GM21526 (cell line): ENCODE measurements at regions not wholly inside any gene's neighbourhood (a gene's known extent, or its start where the extent isn't known, plus 50 kb on each side); places are given as distances from the start of the nearest gene placed in this dataset.

Experiments
- ATAC-seq: cut with Tn5 transposase; IDR thresholded peaks from one replicate; pipeline ENCODE4 v1.9.1; 2021; ENCODE audit warnings: moderate library complexity; ENCODE audit not compliant: unreplicated experiment, low FRiP score

DNA sequence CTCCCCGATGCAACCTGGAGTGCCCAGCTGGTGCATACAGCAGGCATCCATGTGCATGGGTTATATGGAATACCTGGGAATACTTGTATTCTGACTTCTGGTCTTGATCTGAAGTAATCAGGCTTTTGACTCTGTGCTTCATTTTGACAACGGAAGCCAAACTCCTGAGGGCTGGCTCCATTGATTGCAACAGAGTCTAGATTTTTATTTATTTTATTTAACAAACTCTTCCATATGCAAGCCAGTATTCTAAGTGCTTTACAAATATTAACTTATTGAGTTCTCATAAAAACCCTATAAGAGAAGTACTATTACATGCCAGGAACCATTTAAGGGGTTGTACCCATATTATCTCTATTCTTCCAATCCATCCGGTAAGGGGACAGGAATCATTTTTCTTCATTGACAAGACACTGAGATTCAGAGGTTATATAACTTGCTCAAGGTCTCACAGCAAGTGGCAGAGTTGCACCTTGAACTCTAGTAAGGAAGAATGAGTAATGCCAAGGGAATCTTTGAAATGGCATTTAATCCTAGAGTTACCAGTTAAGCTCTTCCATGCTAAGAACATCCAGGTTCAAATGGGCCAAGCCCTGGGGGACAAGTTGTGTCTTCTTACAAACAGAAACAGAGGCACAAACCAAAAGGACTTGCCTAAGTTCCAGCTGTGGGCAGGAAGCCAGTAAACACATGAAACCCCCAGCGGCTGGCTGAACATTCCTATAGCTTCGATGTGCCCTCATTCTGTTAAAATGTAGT, 241.0 kb downstream of the WDR11 start:
- ATAC-seq: no peak

DNA sequence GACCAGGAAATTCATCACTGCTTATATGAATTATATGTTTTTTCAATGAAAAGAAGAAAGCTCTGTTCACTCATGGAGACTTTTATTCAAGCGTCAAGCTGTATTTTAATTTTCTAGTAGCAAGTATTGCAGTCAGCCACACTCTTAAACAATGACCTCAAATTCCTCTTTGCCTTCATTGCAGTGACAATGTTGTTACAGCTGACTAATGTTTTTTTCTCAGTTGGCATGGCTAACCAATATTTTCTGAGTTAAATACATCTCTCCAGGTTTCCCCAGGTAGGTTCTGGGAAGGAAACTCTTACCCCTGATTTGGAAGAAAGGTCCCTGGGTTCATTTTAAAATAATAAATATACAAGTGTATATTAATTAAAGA, 241.5 kb downstream of the WDR11 start:
- ATAC-seq: no peak

DNA sequence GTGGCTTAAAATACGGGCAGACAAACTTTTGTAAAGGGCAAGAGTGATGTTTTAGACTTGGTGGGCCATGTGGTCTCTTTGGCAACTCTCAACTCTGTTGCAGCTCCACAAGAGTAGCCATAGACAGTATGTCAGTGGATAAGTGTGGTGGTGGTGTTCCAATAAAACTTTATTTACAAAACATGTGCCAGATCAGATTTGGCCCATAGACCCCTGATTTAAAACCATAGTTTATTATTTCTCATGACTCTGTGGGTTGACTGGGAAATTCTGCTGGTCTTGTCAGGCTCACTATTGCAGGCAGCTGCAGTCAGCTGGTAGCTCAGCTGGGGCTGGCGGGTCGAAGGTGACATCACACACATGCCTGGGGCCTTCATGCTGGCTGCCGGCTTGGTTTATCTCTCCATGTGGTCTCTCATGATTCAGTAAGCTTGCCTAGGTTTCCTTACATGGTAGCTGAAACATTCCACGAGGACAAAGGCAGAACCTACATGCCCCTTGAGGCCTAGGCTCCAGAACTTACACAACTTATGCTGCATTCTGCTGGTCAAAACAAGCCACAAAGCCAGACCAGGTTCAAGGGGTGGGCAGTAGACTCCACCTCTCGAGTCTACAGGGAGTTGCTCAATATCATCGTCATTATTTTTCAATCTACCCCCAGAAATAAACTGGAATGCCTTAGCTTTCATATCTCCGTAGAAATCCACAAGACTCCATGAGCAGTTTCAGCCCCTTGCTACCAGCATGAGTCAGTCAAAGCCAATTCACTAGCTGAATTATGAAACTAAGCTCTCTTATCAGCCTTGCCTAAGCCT, 245.7 kb downstream of the WDR11 start:
- ATAC-seq: no peak

DNA sequence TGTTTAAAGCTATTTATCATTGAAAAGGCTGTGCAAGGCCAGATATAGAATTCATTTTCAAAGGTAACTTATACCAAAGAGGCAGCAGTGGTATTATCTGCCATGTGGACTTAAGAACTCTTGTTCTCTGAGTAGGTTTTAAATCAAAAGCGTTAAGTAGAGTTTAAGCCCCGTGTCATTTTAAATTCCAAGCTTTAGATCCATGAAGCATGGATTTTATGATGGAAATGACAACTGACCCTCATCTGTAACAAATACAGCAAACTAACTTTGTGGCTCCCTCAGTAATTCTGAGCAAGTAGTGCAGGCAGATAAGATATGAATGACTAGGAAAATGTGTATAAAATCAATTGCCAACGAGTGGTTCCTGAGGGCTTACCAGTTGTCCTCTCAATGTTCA, 247.0 kb downstream of the WDR11 start:
- ATAC-seq: no peak

DNA sequence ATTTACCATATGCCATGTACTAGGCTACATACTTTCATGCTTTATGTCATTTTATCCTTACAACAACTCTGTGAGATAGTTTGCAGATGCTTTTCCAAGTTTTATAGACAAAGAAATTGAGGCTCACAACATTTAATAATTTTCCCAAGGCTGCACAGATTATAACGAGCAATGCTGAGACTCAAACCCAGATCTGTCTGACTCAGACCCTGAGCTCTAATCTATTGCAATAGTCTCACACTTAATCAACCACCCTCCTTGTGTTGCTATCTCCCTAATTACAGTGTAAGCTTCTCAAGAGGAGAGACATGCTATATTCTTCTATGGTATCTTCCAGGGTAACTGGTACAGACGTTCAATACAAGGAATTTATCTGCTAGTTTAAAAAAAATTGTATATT, 247.6 kb downstream of the WDR11 start:
- ATAC-seq: no peak

DNA sequence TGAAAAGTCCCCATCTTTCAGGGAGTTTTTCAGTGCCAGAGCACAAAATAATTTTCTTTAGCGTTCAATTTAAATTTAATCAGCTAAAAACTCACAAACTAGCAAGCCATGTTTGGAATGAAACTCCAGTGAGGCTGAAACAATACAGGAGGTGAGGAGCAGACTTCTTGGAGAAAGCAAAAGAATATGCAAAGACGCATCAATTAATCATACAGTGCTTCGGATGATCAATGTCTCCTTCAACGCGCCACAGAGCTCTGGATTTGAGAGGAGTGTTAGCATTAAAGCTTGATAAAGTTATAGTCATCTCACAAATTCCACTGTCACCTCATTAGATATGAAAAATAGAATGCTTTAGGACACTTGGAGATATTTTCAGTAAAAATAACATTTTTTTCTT, 248.0 kb downstream of the WDR11 start:
- no peak for ATAC-seq

GRCh38 chr10:121099592-121099991, 248.4 kb downstream of the WDR11 start:
- ATAC-seq: no peak

DNA sequence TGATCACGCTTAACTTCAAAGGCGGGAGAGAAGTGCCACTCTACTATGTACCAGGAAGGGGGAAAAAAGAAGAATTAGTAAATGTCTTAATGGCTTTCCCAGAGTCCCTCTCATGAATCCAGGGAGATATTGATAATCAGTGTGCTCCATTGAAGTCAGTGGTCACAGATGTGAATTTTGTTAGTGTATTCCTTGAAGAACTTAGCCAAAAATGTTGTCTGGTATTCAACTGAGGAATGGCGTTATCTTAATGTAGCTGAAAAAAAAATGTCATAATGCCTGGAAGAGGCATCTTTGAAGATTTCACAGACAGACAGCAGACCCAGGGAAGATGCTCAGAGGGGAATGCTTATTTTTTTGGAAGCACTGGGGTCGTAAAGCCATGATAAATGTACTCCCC, 250.4 kb downstream of the WDR11 start:
- no peak for ATAC-seq

- no peak for ATAC-seq
Observed at GRCh38 chr10:121102706-121103105, 251.5 kb downstream of the WDR11 start.

GRCh38 chr10:121104476-121105111, 253.4 kb downstream of the WDR11 start:
- ATAC-seq: no peak

DNA sequence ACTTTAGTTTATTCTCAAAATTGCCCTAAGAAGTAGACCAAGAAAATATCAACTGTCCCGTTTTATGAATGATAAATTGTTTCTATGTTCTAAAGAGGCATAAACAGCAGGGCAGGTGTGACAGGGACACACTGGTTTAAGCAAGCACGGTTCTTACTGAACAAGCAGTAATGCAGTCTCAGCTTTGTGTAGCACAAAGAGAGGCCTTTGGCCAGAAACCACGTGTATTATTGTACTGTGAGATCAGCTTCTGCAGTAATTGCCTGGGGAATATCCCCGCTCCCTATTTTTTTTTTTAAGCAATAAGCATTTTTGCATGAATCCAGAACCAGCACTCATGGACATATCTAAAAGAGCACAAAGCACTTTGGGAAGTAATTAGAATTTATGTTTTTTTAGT, 255.4 kb downstream of the WDR11 start:
- no peak for ATAC-seq

DNA sequence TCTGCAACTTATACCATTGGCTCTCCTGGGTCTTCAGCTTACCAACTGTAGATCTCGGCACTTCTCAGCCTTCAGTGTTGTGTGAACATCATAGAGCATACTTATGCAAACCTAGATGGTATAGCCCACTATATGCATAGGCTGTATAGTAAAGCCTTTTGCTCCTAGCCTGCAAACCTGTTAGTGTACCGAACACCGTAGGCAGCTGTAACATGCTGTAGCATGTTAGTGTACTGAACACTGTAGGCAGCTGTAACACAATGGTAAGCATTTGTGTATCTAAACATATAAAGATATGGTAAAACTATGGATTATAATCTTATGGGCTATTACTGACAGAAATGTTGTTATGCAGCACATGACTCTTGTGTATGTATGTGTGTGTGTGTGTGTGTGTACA, 256.9 kb downstream of the WDR11 start:
- no peak for ATAC-seq

GRCh38 chr10:121110369-121110768, 259.2 kb downstream of the WDR11 start:
- ATAC-seq: no peak

DNA sequence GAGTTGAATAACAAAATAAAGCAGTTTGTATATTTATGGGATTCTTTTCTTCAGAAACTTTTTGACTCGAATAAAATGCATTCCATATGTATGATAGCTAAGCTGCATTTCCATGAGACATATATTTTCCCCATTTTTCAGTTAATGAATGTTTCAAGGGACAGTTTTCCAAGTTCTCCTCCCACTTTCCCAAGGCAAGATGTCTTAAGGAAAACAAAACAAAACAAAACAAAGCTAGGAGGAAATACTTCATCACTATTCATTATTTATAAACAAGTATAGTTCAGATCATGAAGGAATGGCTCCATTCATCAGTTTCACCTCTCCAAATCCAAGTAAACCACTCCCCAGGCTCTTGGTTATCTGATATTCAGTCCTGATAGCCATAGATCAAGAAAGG, 261.0 kb downstream of the WDR11 start:
- no peak for ATAC-seq

DNA sequence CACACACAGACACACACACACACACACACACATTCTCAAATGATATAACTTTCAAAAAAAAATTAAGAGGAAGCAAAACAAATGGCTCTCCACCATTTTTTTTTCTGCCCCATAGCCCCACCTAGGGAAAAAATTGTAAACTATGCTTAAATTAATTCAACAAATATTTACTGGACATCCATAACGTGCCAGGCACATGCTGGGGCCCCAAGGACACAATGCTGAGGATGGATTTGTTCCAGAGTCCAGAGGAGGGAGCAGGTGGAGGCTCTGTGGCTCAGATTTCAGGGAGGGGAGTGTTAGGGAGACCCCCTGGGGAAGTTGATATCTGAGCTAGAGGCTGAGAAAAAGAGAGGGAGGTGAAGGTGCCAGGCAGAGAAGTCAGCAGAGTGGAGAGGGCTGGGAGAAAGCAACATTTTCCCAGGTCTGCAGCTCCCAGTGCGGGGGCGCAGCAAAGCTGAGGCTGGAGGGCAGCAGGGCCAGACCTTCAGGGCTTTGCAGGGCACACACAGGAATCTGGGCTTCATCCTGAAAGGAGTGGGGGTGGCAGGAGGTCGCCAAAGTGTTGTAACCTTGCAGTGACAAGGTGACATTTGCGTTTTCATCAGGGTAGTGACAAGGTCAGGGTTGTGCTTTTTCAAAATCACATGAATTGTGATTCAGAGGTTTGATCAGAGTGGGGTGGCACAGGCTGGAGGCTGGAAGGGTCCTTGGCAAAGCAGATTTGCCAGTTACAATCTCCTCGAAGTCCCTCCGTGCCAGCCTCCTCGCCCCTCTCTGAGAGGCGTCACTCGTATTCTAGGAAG, 261.6 kb downstream of the WDR11 start:
- no peak for ATAC-seq

DNA sequence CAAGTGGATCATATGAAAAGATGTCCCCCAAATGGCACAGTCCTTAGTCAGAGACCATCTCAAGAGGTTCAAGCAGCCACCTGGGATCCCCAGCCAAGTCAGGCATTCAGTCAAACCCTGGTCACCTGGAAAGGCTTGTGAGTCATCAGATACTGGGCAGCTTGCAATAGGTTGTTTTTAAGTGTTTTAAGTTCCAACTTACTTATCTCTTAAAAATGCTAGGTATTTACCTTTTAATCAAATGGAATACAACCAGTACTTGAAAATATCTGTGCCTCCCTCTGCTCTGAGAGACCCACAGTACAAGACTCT, 262.2 kb downstream of the WDR11 start:
- no peak for ATAC-seq

GRCh38 chr10:121113911-121114310, 262.7 kb downstream of the WDR11 start:
- ATAC-seq: no peak

- ATAC-seq: no peak
Observed at GRCh38 chr10:121115154-121115553, 264.0 kb downstream of the WDR11 start.

DNA sequence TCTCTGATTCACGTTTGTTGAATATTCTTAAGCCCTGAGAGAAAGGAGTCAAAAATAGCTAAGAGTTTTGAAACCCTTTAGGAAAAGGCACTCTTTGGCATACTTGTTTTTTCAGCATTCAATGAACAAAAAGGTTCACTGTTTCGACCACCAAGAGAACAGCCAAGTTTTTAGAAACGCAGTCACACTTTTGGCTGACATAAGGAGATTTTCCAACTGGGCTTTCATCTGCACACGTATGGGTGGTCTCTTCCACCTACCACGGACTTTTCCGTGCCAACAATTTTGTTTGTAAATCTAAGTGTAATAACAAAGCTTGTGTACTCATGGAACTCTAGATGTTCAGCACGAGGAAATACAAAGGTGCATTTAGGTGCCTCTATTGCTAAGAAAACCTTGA, 270.3 kb downstream of the WDR11 start:
- no peak for ATAC-seq

GRCh38 chr10:121127151-121127906, 276.2 kb downstream of the WDR11 start:
- no peak for ATAC-seq
